ENCODE measurements at regions not wholly inside any gene's neighbourhood (a gene's known extent, or its start where the extent isn't known, plus 50 kb on each side); places are given as distances from the start of the nearest gene placed in this dataset.

DNA sequence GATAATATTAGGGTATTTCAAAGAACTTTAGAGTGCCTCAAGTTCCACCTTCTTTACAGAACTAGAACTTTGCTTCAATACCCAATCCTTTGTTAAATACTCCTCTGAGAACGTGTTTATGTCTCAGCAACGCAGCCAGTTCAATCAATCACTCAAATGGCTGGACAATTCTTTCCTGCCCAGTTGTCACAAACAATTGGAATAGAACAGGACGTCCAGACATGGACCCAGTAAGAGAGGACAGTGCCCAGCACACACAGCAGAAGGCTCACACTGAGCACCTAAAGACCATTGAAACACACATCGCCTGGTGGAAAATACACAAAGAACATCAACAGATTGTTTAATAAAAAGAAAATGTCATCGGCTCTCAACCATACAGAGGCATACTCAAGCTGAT is 140.6 kb downstream of the TTLL2 start:
- TF ChIP-seq EP300 (IDR thresholded peaks at IDR 0.05) (no peak), POLR2A (IDR thresholded peaks at IDR 0.05) (no peak)
- TF ChIP-seq, protein P1, sequence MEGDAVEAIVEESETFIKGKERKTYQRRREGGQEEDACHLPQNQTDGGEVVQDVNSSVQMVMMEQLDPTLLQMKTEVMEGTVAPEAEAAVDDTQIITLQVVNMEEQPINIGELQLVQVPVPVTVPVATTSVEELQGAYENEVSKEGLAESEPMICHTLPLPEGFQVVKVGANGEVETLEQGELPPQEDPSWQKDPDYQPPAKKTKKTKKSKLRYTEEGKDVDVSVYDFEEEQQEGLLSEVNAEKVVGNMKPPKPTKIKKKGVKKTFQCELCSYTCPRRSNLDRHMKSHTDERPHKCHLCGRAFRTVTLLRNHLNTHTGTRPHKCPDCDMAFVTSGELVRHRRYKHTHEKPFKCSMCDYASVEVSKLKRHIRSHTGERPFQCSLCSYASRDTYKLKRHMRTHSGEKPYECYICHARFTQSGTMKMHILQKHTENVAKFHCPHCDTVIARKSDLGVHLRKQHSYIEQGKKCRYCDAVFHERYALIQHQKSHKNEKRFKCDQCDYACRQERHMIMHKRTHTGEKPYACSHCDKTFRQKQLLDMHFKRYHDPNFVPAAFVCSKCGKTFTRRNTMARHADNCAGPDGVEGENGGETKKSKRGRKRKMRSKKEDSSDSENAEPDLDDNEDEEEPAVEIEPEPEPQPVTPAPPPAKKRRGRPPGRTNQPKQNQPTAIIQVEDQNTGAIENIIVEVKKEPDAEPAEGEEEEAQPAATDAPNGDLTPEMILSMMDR (IDR thresholded peaks at IDR 0.05): no peak

Data from suprapubic skin (tissue), 3 donors.